Left colon (tissue), 2 donors: ENCODE measurements at regions not wholly inside any gene's neighbourhood (a gene's known extent, or its start where the extent isn't known, plus 50 kb on each side); places are given as distances from the start of the nearest gene placed in this dataset.

Experiments
- ATAC-seq: fragments of 200-7000 bp; cut with Tn5 transposase; one replicate; pipeline ENCODE4 v1.9.1; 2020; ENCODE audit warnings: mild to moderate bottlenecking, moderate library complexity
- DNase-seq, 2 donors: peaks; one replicate each; pipeline ENCODE4 v3.0.0-alpha.2; 2020
- intact Hi-C, 2 donors: fragments of 100-400 bp; cut with DNase I in 1 of 2; cut with micrococcal nuclease in 1 of 2; formaldehyde crosslinking; loops; one replicate each; pipeline versions ENCODE4 v1.11.2 to v1.14.0; 2022; cut with DNase I, micrococcal nuclease
- donor health status: DM: no; HTN: no; CAD: no.
- donor health status: DM: yes; HTN: yes; CAD: no.

- intact Hi-C loops = no loop called here
- DNase-seq (no peak), ATAC-seq (no peak)
Observed at GRCh38 chr17:63347475-63347874, 98.6 kb downstream of the CYB561 start.

GRCh38 chr17:63349478-63350000, 96.6 kb downstream of the CYB561 start:
- ATAC-seq (peak; percentile 63), DNase-seq (no peak)
- intact Hi-C loops = no loop called here

GRCh38 chr17:63350364-63350763, 95.7 kb downstream of the CYB561 start:
- intact Hi-C loops = no loop called here
- ATAC-seq = no peak

GRCh38 chr17:63354256-63354655, 91.8 kb downstream of the CYB561 start:
- no peak for DNase-seq
- intact Hi-C loops = no loop called here
- ATAC-seq = no peak

More at GRCh38 chr17:63350364-63350763, 95.7 kb downstream of the CYB561 start:
- DNase-seq = no peak

GRCh38 chr17:63356337-63356757, 89.8 kb downstream of the CYB561 start:
- no peak for DNase-seq
- ATAC-seq = peak; percentile 83
- intact Hi-C loops = no loop called here

- ATAC-seq (no peak), DNase-seq (no peak)
- intact Hi-C loops = no loop called here
Observed at GRCh38 chr17:63358111-63358839, 87.8 kb downstream of the CYB561 start.

- intact Hi-C loops = no loop called here
- ATAC-seq = no peak
- DNase-seq = no peak
Observed at GRCh38 chr17:63358956-63359355, 87.2 kb downstream of the CYB561 start.

- DNase-seq (no peak), ATAC-seq (no peak)
- intact Hi-C loops = no loop called here
Observed at GRCh38 chr17:63361182-63361581, 84.9 kb downstream of the CYB561 start.

- intact Hi-C loops = no loop called here
- DNase-seq (no peak), ATAC-seq (no peak)
Observed at GRCh38 chr17:63362115-63362514, 84.0 kb downstream of the CYB561 start.

GRCh38 chr17:63364387-63364786, 81.7 kb downstream of the CYB561 start:
- ATAC-seq = no peak
- intact Hi-C loops = no loop called here
- DNase-seq = no peak

GRCh38 chr17:63364944-63365343, 81.2 kb downstream of the CYB561 start:
- no peak for ATAC-seq
- DNase-seq = no peak
- intact Hi-C loops = no loop called here

- intact Hi-C loops = no loop called here
- DNase-seq (no peak), ATAC-seq (no peak)
Observed at GRCh38 chr17:63365366-63366240, 80.5 kb downstream of the CYB561 start.

GRCh38 chr17:63366241-63366566, 79.9 kb downstream of the CYB561 start:
- no peak for ATAC-seq
- intact Hi-C loops = no loop called here
- DNase-seq = no peak

- no peak for DNase-seq
- intact Hi-C loops = no loop called here
- no peak for ATAC-seq
Observed at GRCh38 chr17:63369233-63369632, 76.9 kb downstream of the CYB561 start.

- intact Hi-C loops = no loop called here
- DNase-seq (no peak), ATAC-seq (no peak)
Observed at GRCh38 chr17:63370696-63371095, 75.4 kb downstream of the CYB561 start.

GRCh38 chr17:63376949-63377348, 69.2 kb downstream of the CYB561 start:
- no peak for ATAC-seq
- intact Hi-C loops = no loop called here
- DNase-seq = no peak

- DNase-seq = no peak
- intact Hi-C loops = no loop called here
- no peak for ATAC-seq
Observed at GRCh38 chr17:63378411-63379375, 67.4 kb downstream of the CYB561 start.

GRCh38 chr17:63379636-63380035, 66.5 kb downstream of the CYB561 start:
- DNase-seq = no peak
- ATAC-seq = no peak
- intact Hi-C loops = no loop called here

GRCh38 chr17:63381101-63381729, 64.9 kb downstream of the CYB561 start:
- ATAC-seq (no peak), DNase-seq (no peak)
- intact Hi-C loops = no loop called here
